ENCODE measurements at regions not wholly inside any gene's neighbourhood (a gene's known extent, or its start where the extent isn't known, plus 50 kb on each side); places are given as distances from the start of the nearest gene placed in this dataset.
A peak's percentile ranks its signal among the peaks of the same experiment; 100 is the strongest.
"Not testable (repeated sequence)": the region's sequence is repeated elsewhere in the genome, so short reads cannot be mapped to it uniquely, and the experiment has no call there.

GRCh38 chr9:750249-750967, 91.1 kb upstream of the DMRT1 start:
- no peak overlapping the region for H3K9ac ChIP-seq (ENCODE audit: low read depth in 2 of 2, low read length in 2 of 2)
- H3K4me3 ChIP-seq: no peak overlapping the region
- DNase-seq: no peak
- no peaks in the 10 kb centered on the region for H3K9me3 ChIP-seq
- H3K27ac ChIP-seq: no peak overlapping the region
- no peaks in the 10 kb centered on the region for H3K27me3 ChIP-seq
- no peaks in the 10 kb centered on the region for H3K36me3 ChIP-seq
- no peak for TF ChIP-seq CTCF (IDR thresholded peaks at IDR 0.05)
- H3K4me1 ChIP-seq: no peaks in the 10 kb centered on the region
- intact Hi-C loops (cut with DNase I): no loop called here

- Histone ChIP-seq H3K27ac (peak overlapping the region; percentile 37), H3K4me3 (no peak overlapping the region), H3K4me1 (no peaks in the 10 kb centered on the region), H3K27me3 (no peaks in the 10 kb centered on the region), H3K9ac (ENCODE audit: low read depth in 2 of 2, low read length in 2 of 2) (no peak overlapping the region), H3K36me3 (no peaks in the 10 kb centered on the region), H3K9me3 (no peaks in the 10 kb centered on the region)
- DNase-seq: no peak
- no peak for TF ChIP-seq CTCF (IDR thresholded peaks at IDR 0.05)
- intact Hi-C loops (cut with DNase I): no loop called here
These were observed 90.1 kb upstream of the DMRT1 start for GRCh38 chr9:751137-752051.

- no peak for TF ChIP-seq CTCF (IDR thresholded peaks at IDR 0.05)
- Histone ChIP-seq H3K27me3 (no peaks in the 10 kb centered on the region), H3K9ac (ENCODE audit: low read depth in 2 of 2, low read length in 2 of 2) (no peak overlapping the region), H3K4me1 (no peaks in the 10 kb centered on the region), H3K27ac (peak overlapping the region; percentile 37), H3K9me3 (no peaks in the 10 kb centered on the region), H3K36me3 (no peaks in the 10 kb centered on the region), H3K4me3 (no peak overlapping the region)
- no peak for DNase-seq
- intact Hi-C loops (cut with DNase I): no loop called here
These were observed 89.3 kb upstream of the DMRT1 start for GRCh38 chr9:752201-752600.

GRCh38 chr9:752681-753200, 88.8 kb upstream of the DMRT1 start:
- no peaks in the 10 kb centered on the region for H3K4me1 ChIP-seq
- peak overlapping the region; percentile 37 for H3K27ac ChIP-seq
- DNase-seq: no peak

GRCh38 chr9:753734-754133, 87.8 kb upstream of the DMRT1 start:
- H3K4me3 ChIP-seq; H3K27me3 ChIP-seq; H3K9me3 ChIP-seq; H3K9ac ChIP-seq (ENCODE audit: low read depth in 2 of 2, low read length in 2 of 2); H3K27ac ChIP-seq; DNase-seq; intact Hi-C loops (cut with DNase I); H3K4me1 ChIP-seq; H3K36me3 ChIP-seq: not testable (repeated sequence)

More at GRCh38 chr9:752681-753200, 88.8 kb upstream of the DMRT1 start:
- no peaks in the 10 kb centered on the region for H3K9me3 ChIP-seq
- TF ChIP-seq CTCF (IDR thresholded peaks at IDR 0.05): no peak
- intact Hi-C loops (cut with DNase I): no loop called here
- no peaks in the 10 kb centered on the region for H3K27me3 ChIP-seq
- H3K4me3 ChIP-seq: no peak overlapping the region
- H3K36me3 ChIP-seq: no peaks in the 10 kb centered on the region
- no peak overlapping the region for H3K9ac ChIP-seq (ENCODE audit: low read depth in 2 of 2, low read length in 2 of 2)

Data from colonic mucosa (tissue), 4 donors.